SKM-1 treated with dmso at 0.1 percent for 144 hours (cell line): ENCODE measurements at regions not wholly inside any gene's neighbourhood (a gene's known extent, or its start where the extent isn't known, plus 50 kb on each side); places are given as distances from the start of the nearest gene placed in this dataset.

ENCODE experiments used
- DNase-seq: peaks from one replicate; lab custom pipeline; 2025; ENCODE audit not compliant: unreplicated experiment; lab: John Stamatoyannopoulos, UW

- DNase-seq: no peak
Observed at GRCh38 chr2:46831051-46831868, 84.3 kb downstream of the MCFD2 start.

DNA sequence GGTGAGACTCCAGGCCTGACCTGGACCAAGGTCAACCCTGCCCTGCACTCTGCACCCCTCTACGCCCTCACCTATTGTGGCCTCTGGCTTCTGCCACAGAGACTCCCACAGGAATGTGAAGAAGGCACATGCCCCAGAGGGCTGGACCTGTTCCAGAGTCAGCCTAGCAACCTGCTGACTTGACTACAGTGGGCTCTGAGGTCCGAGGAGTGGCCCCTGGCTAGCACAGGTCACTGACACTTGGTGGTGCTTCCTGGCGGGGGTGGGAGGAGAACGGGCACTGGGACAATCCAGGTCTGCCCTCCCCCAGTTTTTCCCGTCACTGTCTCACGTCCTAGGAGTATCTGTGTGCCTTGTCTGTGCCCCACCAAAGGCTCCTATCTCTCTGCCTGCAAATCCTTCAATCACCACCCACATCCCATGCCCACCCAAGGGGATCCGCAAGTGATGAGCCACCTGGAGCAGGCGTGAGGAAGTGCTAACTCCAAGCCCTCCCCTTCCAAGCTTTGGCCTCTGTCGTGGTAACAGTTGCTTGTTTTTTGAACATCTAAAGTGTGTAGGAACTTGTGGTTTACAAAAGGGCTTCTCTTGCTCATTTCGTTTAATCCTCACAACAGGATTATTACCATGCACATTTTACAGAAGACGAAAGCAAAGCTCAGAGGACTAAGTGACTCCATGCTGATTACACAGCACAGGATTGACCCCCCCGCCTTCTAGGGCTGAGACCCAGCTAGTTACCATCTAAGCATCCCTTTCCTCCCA is 86.2 kb downstream of the MCFD2 start:
- DNase-seq: no peak

DNA sequence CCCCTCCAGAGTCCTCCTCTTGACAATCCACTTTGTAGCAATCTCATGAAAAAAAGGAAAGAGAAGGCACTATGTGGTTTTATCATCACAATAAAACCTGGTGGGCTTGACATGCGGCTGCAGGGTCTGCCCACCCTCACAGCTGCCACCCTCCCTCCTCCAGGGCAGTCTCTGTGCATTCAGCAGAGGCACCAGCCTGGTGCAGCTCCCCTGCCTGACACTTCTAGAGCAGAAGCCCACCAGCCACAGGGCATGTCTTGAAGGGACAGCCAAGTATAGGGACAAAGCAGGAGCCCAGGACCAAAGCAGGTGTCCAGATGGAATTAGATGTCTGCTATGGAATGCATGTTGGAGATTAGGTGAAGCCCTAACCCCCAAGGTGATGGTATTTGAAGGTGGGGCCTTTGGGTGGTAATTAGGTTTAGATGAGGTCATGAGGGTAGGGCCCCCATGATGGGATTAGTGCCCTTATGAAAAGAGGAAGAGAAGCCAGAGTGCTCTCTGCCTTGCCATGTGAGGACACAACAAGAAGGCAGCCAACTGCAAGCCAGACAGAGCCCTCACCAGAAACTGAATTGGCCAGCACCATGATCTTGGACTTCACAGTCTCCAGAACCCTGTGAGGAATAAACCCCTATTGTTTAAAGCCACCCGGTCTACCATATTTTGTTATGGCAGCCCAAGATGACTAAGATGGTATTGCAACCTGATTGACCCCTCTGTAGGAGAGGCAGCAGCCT is 86.9 kb downstream of the MCFD2 start:
- no peak for DNase-seq

DNA sequence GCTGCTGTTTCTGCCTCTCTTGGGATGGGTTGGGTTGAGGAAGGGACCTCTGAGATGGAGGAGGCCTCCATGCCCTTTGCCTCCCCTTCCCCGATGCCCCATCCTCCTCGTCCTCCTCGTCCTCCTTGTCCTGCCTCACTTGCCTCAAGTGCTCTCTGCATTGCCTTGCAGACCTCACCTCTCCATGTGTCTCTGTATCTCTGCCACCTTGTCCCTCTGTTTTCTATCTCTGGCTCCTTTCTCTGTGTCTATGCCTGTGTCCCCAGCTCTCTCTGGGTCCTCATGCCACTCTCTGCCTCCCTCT is 87.5 kb downstream of the MCFD2 start:
- DNase-seq: no peak

- no peak for DNase-seq
Observed at GRCh38 chr2:46827274-46828134, 88.1 kb downstream of the MCFD2 start.

GRCh38 chr2:46826569-46827245 is 88.9 kb downstream of the MCFD2 start:
- DNase-seq: no peak

DNA sequence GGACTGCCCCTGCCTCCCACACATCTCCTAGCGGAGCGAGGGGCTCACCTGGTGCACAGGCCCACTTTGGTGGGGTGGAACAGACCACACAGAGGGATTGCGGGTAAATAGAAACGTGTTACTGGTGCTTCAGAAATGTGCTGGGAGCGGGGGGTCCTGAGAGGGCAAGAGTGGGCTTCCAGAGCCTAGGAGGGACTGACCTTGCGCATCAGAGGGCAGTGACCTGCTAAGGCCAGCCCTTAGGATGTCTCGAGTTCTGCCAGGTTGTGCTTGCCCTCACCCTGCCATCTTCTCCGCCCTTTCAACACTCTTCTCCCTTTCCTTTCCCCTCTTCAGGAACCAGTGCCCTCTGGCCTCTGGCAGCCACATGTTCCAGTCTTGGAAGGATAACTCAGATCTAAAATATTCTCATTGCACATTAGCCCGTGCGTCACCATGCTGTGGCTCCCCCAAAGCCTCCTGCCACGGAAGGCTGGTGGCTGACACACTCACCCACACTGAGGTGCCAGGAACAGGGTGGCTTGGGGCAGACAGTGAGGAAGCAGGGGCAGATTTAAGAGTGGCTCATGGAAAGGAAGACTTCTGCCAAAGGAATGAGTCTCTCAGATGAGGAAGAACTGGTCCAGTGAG is 89.6 kb downstream of the MCFD2 start:
- DNase-seq: no peak

DNA sequence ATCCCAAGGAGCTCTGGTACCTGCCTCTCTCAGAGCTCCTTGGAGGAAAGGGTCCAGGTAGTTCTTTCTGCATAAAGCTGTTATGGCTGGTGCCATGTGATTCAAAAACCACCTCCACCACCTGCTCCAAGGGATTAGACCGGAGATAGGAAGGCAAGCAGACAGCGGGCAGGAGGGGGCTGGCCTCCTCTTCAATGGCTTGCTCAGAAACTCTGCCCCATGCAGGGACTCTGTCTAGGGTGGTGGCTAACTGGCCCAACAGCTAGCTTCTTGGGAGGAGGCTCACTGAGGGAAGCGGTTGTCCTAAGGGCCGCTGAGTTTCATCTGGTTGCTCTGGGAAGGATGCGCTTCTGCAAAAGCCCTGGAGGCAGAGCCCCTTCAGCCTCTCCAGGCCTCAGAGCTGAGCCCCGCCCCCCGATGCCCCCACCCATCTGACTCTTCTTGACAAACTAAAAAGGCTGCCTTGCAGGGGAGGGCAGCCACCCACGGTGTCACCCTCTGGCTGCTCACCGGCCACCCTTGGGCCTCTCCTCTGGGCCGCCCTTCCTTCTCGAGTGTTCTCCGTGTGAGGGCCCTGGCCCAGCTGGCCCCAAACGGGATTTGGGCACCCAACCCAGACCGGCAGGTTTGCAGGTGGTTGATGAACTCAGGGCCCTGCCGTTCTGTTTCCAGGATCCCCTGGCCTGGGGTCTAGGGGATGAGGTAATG is 90.2 kb downstream of the MCFD2 start:
- no peak for DNase-seq

- DNase-seq: no peak
Observed at GRCh38 chr2:46824611-46825010, 91.0 kb downstream of the MCFD2 start.

GRCh38 chr2:46821600-46821999 is 94.0 kb downstream of the MCFD2 start:
- no peak for DNase-seq

GRCh38 chr2:46818819-46819218 is 96.8 kb downstream of the MCFD2 start:
- DNase-seq: no peak

- no peak for DNase-seq
Observed at GRCh38 chr2:46818141-46818621, 97.4 kb downstream of the MCFD2 start.

DNA sequence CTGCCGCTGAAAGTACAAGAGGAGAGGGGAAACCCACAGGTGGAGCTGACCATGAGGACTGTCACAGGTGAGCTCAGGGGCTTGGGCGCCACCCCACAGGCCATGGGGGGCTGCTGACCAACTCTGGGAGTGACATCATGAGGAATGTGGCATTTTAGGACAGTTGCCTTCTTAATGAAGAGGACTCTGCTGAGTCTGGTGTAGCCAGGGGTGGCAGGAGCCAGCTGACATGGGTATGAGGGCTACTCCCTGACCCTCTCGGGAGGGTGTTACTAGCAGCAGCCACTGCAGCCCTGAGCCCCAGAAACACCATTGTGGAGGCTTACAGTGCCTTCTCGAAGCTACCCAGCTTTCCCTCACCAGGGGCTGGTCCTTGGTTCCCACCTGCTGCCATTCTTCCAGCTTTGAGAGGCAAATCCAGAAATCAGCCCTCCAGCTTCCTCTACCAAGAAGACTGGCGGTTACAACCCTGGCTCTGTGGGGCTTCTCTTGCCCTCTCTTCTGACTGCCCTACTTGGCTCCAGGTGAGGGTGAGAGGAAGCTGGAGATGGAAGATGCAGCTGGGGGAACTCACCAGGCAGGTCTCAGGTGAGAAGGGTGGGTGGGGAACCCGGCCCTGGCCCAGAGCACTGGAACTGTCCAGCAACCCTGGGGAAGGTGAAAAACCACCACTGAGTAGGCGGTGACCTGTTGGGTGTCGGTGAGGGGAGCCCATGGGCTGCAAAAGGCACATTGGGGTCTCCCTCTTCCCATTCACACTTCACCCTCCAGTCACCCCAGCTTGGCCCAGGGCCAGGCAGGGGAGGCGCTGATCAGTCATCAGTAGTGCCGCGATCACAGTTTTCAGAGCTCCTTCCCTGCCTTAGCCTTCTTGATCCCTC is 98.5 kb downstream of the MCFD2 start:
- DNase-seq: no peak

DNA sequence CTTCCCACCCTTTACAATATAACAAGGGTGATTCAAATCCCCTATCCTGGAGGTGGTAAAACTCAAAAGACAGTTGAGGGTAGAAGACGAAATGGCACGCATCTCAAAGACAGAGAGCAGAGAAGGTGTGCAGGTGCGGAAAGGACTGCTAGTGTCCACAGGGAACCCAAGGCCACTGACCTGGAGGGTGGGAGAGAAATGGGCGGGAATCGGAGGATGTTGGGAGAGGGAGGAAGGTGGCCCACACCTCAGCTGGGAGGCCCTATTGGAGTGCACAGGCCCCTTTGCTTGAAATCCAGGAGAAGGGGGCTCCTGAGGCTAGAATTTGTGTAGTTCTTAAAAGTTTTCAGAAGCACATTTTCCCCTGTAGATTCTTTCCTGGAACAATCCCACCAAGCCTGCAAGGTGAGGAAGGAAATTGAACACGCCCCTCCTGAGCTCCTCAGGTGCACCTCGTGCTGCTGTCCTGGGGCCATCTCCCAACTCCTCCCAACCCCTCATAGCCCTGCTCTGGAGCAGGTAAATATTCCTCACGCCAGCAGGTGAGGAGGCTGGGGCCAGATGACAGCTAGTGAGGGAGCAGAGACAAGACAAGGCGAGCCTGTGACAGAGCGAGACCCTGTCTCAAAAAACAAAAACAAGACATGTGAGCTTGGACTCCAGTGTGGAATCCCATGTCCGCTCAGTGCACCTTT is 99.3 kb downstream of the MCFD2 start:
- no peak for DNase-seq

DNA sequence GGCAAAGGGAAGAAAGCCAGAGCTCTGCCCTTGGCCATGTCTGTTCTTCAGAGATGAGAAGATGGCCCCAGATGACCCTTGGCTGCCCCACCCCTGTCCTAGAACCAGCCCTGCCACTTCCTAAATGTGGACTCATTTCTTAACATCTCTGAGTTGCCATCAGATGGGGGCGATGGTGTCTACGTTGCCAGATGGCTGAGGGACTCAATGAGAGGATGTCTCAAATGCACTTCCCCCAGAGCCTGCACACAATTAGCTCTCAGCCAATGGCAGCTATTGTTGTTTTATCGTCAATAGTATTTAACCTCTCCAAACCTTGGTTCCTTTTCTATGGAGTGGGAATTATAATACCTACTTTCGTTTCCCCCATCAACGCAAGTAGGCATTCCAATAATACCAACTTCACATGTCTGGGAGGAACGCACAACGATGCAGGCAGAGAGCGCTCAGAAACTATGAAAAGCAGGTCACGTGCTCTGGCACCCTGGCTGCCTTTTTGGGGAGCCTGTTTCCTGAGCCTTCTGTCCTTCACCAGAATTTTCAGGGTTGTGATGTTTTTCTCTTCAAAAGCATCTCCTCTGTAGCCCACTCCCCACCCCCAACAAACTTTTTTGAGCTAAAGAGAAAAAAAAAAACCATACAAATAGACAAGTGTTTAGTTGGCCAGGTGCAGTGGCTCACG is 100.3 kb downstream of the MCFD2 start:
- no peak for DNase-seq

- no peak for DNase-seq
Observed at GRCh38 chr2:46814160-46814961, 101.2 kb downstream of the MCFD2 start.
